Small intestine (tissue), 7 donors: ENCODE measurements at regions not wholly inside any gene's neighbourhood (a gene's known extent, or its start where the extent isn't known, plus 50 kb on each side); places are given as distances from the start of the nearest gene placed in this dataset.

ENCODE experiments used
- DNase-seq, 2 donors: peaks; one replicate each; pipeline versions ENCODE4 v3.0.0 to v3.0.0-alpha.2; 2013
- FAIRE-seq: peaks from 2 replicates; lab custom pipeline; 2012; peaks lifted over from hg19 to GRCh38; lab: Jason Lieb, UNC
- H3K27ac ChIP-seq, 3 donors: one replicate each; pipeline ENCODE4 v1.5.1; 2013; ENCODE audit warnings: low read length in 2 of 3, mild to moderate bottlenecking in 2 of 3, control low read depth in 1 of 3, inconsistent platforms in 1 of 3, low read depth in 1 of 3, moderate library complexity in 1 of 3
- H3K27me3 ChIP-seq, 3 donors: one replicate each; pipeline ENCODE4 v1.6.1; 2013; ENCODE audit warnings: low read length in 3 of 3, inconsistent platforms in 1 of 3; ENCODE audit not compliant: control insufficient read depth in 3 of 3, insufficient read depth in 3 of 3
- H3K36me3 ChIP-seq, 3 donors: one replicate each; pipeline ENCODE4 v1.6.1; 2013; ENCODE audit warnings: low read length in 3 of 3, inconsistent platforms in 1 of 3, low read depth in 1 of 3, mild to moderate bottlenecking in 1 of 3, moderate library complexity in 1 of 3; ENCODE audit not compliant: control insufficient read depth in 3 of 3, insufficient read depth in 2 of 3
- H3K4me1 ChIP-seq, 3 donors: one replicate each; pipeline ENCODE4 v1.6.1; 2013; ENCODE audit warnings: low read length in 2 of 3, inconsistent platforms in 1 of 3, low read depth in 1 of 3, mild to moderate bottlenecking in 1 of 3, moderate library complexity in 1 of 3; ENCODE audit not compliant: control insufficient read depth in 3 of 3, insufficient read depth in 2 of 3
- H3K4me3 ChIP-seq, 3 donors: one replicate each; pipeline ENCODE4 v1.5.1; 2013; ENCODE audit warnings: low read length in 3 of 3, control low read depth in 1 of 3, inconsistent platforms in 1 of 3, low read depth in 1 of 3, mild to moderate bottlenecking in 1 of 3, moderate library complexity in 1 of 3
- H3K9me3 ChIP-seq, 2 donors: one replicate each; pipeline ENCODE4 v1.6.1; 2013; ENCODE audit warnings: low read depth in 1 of 2, low read length in 1 of 2; ENCODE audit not compliant: control insufficient read depth in 2 of 2, insufficient read depth in 1 of 2
- WGBS, 3 donors: extraction: QIAGEN DNeasy Blood & Tissue Kit; methylation state at CpG; one replicate each; pipeline ENCODE4 v1.1.7; 2013; 5-methylcytosine and 5-hydroxymethylcytosine counted together
- donor health status: healthy with polysubstance abuse.
- donor health status: control.
- donor health status: control.
- donor health status: Bipolar disorder and iron deficiency.
- donor health status: healthy.

GRCh38 chr4:116885579-116885978 is 199.8 kb downstream of the TRAM1L1 start:
- DNase-seq (no peak), FAIRE-seq (no peak)
- H3K36me3 ChIP-seq: no peaks in the 10 kb centered on the region

GRCh38 chr4:116882503-116882902 is 202.9 kb downstream of the TRAM1L1 start:
- H3K4me3 ChIP-seq: no peak overlapping the region
- 79 to 90% (median 80%) methylated on average over 3 of the region's 3 CpGs for WGBS, 3 donors
- H3K27ac ChIP-seq: no peak overlapping the region
- H3K27me3 ChIP-seq: no peaks in the 10 kb centered on the region
- DNase-seq: no peak
- H3K4me1 ChIP-seq: no peaks in the 10 kb centered on the region
- no peak for FAIRE-seq
- no peaks in the 10 kb centered on the region for H3K36me3 ChIP-seq
- H3K9me3 ChIP-seq: no peaks in the 10 kb centered on the region

More at GRCh38 chr4:116885579-116885978, 199.8 kb downstream of the TRAM1L1 start:
- no peak overlapping the region for H3K27ac ChIP-seq
- no peaks in the 10 kb centered on the region for H3K27me3 ChIP-seq
- no peaks in the 10 kb centered on the region for H3K9me3 ChIP-seq
- no peak overlapping the region for H3K4me3 ChIP-seq
- no peaks in the 10 kb centered on the region for H3K4me1 ChIP-seq

- Histone ChIP-seq H3K4me1 (no peaks in the 10 kb centered on the region), H3K9me3 (no peaks in the 10 kb centered on the region), H3K36me3 (no peaks in the 10 kb centered on the region), H3K27me3 (no peaks in the 10 kb centered on the region), H3K27ac (no peak overlapping the region), H3K4me3 (no peak overlapping the region)
- DNase-seq (no peak), FAIRE-seq (no peak)
- WGBS, 3 donors: 7 to 24% (median 18%) methylated on average over 1 of the region's 1 CpG
Observed at GRCh38 chr4:116881077-116881476, 204.3 kb downstream of the TRAM1L1 start.

GRCh38 chr4:116880625-116881024 is 204.8 kb downstream of the TRAM1L1 start:
- Histone ChIP-seq H3K9me3 (no peaks in the 10 kb centered on the region), H3K4me3 (no peak overlapping the region), H3K36me3 (no peaks in the 10 kb centered on the region), H3K27ac (no peak overlapping the region), H3K27me3 (no peaks in the 10 kb centered on the region), H3K4me1 (no peaks in the 10 kb centered on the region)
- WGBS, 3 donors: 3 to 34% (median 5%) methylated on average over 1 of the region's 1 CpG
- DNase-seq (no peak), FAIRE-seq (no peak)

- Histone ChIP-seq H3K4me1 (no peaks in the 10 kb centered on the region), H3K27ac (no peak overlapping the region), H3K4me3 (no peak overlapping the region), H3K9me3 (no peaks in the 10 kb centered on the region), H3K36me3 (no peaks in the 10 kb centered on the region), H3K27me3 (no peaks in the 10 kb centered on the region)
- FAIRE-seq: no peak
- DNase-seq: no peak
Observed at GRCh38 chr4:116878280-116878679, 207.1 kb downstream of the TRAM1L1 start.

GRCh38 chr4:116877069-116877468 is 208.3 kb downstream of the TRAM1L1 start:
- Histone ChIP-seq H3K9me3 (no peaks in the 10 kb centered on the region), H3K4me3 (no peak overlapping the region), H3K27me3 (no peaks in the 10 kb centered on the region), H3K27ac (no peak overlapping the region), H3K4me1 (no peaks in the 10 kb centered on the region), H3K36me3 (no peaks in the 10 kb centered on the region)
- no peak for DNase-seq
- WGBS, 3 donors: 49 to 73% (median 67%) methylated on average over 1 of the region's 1 CpG
- no peak for FAIRE-seq

GRCh38 chr4:116872941-116873340 is 212.4 kb downstream of the TRAM1L1 start:
- Histone ChIP-seq H3K27ac (no peak overlapping the region), H3K4me1 (no peaks in the 10 kb centered on the region), H3K4me3 (no peak overlapping the region), H3K36me3 (no peaks in the 10 kb centered on the region), H3K27me3 (no peaks in the 10 kb centered on the region), H3K9me3 (no peaks in the 10 kb centered on the region)
- DNase-seq (no peak), FAIRE-seq (no peak)
- WGBS, 3 donors: 2 to 37% (median 19%) methylated on average over 1 of the region's 1 CpG

GRCh38 chr4:116872308-116872707 is 213.1 kb downstream of the TRAM1L1 start:
- Histone ChIP-seq H3K9me3 (no peaks in the 10 kb centered on the region), H3K4me1 (no peaks in the 10 kb centered on the region), H3K27ac (no peak overlapping the region), H3K4me3 (no peak overlapping the region), H3K27me3 (no peaks in the 10 kb centered on the region), H3K36me3 (no peaks in the 10 kb centered on the region)
- DNase-seq: no peak
- WGBS, 3 donors: 79 to 89% (median 84%) methylated on average over 1 of the region's 1 CpG
- FAIRE-seq: no peak

- Histone ChIP-seq H3K9me3 (no peaks in the 10 kb centered on the region), H3K4me3 (no peak overlapping the region), H3K27ac (no peak overlapping the region), H3K27me3 (no peaks in the 10 kb centered on the region), H3K4me1 (no peaks in the 10 kb centered on the region), H3K36me3 (no peaks in the 10 kb centered on the region)
- WGBS, 3 donors: 24 to 45% (median 36%) methylated on average over 3 of the region's 3 CpGs
- DNase-seq (no peak), FAIRE-seq (no peak)
Observed at GRCh38 chr4:116870686-116871085, 214.7 kb downstream of the TRAM1L1 start.
